ENCODE measurements at regions not wholly inside any gene's neighbourhood (a gene's known extent, or its start where the extent isn't known, plus 50 kb on each side); places are given as distances from the start of the nearest gene placed in this dataset.

DNA sequence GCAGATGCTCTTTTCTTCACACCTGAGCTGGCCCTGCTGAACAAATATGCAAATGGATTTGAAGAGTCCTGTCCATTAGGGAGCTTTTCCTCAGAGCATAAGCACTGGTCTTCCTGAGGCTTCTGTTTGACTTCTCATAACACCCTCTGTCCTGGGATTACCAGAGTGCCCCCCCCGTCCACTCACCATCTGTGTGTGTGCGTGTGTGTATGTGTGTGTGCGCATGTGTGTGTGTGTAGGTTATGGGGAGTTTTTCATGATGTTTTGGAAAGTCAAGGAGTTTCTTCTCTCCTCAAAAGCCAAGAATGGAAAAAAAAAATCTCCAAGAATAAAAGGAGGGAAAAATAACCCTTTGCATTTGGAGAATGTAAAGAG, 57.7 kb upstream of the COMTD1 start:
- WGBS, 2 experiments (ENCODE audit: insufficient coverage in 1 of 2, insufficient read length in 1 of 2) = 100% methylated on average over 3 of the region's 3 CpGs; no CpG with 5 or more reads in 1 of the 2 experiments
- no peaks in the 10 kb centered on the region for H3K36me3 Mint-ChIP-seq (ENCODE audit: low read depth)
- Histone ChIP-seq H3K9ac (ENCODE audit: extremely low read depth, low read length, poor library complexity, severe bottlenecking) (no peak overlapping the region), H3K4me3 (ENCODE audit: low read length) (no peak overlapping the region), H3K36me3 (ENCODE audit: control insufficient read depth, insufficient read depth, low read length) (no peaks in the 10 kb centered on the region), H3K4me1 (ENCODE audit: control insufficient read depth, insufficient read depth, low read length) (no peaks in the 10 kb centered on the region), H3K9me3 (ENCODE audit: control insufficient read depth, low read length) (no peaks in the 10 kb centered on the region), H3K27ac (ENCODE audit: low read depth, low read length) (no peak overlapping the region), H3K27me3 (ENCODE audit: control insufficient read depth, insufficient read depth, low read length, poor library complexity, severe bottlenecking) (peaks cover 45% of the 10 kb centered on the region)
- DNase-seq = no peak
- no peak overlapping the region for H3K27ac Mint-ChIP-seq
- H3K4me1 Mint-ChIP-seq = peaks cover 2% of the 10 kb centered on the region
- TF ChIP-seq CTCF (conservative IDR thresholded peaks at IDR 0.05) = no peak
- H3K27me3 Mint-ChIP-seq (ENCODE audit: insufficient read depth) = peaks cover 49% of the 10 kb centered on the region
- H3K4me3 Mint-ChIP-seq = no peak overlapping the region
- H3K9me3 Mint-ChIP-seq = no peaks in the 10 kb centered on the region

GRCh38 chr10:75292794-75293445, 57.2 kb upstream of the COMTD1 start:
- whole genome bisulfite sequencing, 2 experiments (ENCODE audit: insufficient coverage in 1 of 2, insufficient read length in 1 of 2) = 91 to 96% methylated on average over 9 to 10 of the region's 10 CpGs
- Histone ChIP-seq H3K4me3 (ENCODE audit: low read length) (no peak overlapping the region), H3K27me3 (ENCODE audit: control insufficient read depth, insufficient read depth, low read length, poor library complexity, severe bottlenecking) (peaks cover 45% of the 10 kb centered on the region), H3K4me1 (ENCODE audit: control insufficient read depth, insufficient read depth, low read length) (no peaks in the 10 kb centered on the region), H3K36me3 (ENCODE audit: control insufficient read depth, insufficient read depth, low read length) (no peaks in the 10 kb centered on the region), H3K9me3 (ENCODE audit: control insufficient read depth, low read length) (no peaks in the 10 kb centered on the region), H3K9ac (ENCODE audit: extremely low read depth, low read length, poor library complexity, severe bottlenecking) (no peak overlapping the region), H3K27ac (ENCODE audit: low read depth, low read length) (no peak overlapping the region)
- H3K9me3 Mint-ChIP-seq = no peaks in the 10 kb centered on the region
- H3K36me3 Mint-ChIP-seq (ENCODE audit: low read depth) = no peaks in the 10 kb centered on the region
- H3K4me1 Mint-ChIP-seq = peaks cover 2% of the 10 kb centered on the region
- H3K27ac Mint-ChIP-seq = no peak overlapping the region
- no peak for TF ChIP-seq CTCF (conservative IDR thresholded peaks at IDR 0.05)
- no peak for DNase-seq
- peaks cover 49% of the 10 kb centered on the region for H3K27me3 Mint-ChIP-seq (ENCODE audit: insufficient read depth)
- H3K4me3 Mint-ChIP-seq = no peak overlapping the region

GRCh38 chr10:75291805-75292204, 56.0 kb upstream of the COMTD1 start:
- WGBS, 2 experiments (ENCODE audit: insufficient coverage in 1 of 2, insufficient read length in 1 of 2) = 81 to 100% methylated on average over 1 of the region's 1 CpG
- Histone ChIP-seq H3K27ac (ENCODE audit: low read depth, low read length) (no peak overlapping the region), H3K4me1 (ENCODE audit: control insufficient read depth, insufficient read depth, low read length) (no peaks in the 10 kb centered on the region), H3K27me3 (ENCODE audit: control insufficient read depth, insufficient read depth, low read length, poor library complexity, severe bottlenecking) (peaks cover 43% of the 10 kb centered on the region), H3K9ac (ENCODE audit: extremely low read depth, low read length, poor library complexity, severe bottlenecking) (no peak overlapping the region), H3K9me3 (ENCODE audit: control insufficient read depth, low read length) (no peaks in the 10 kb centered on the region), H3K36me3 (ENCODE audit: control insufficient read depth, insufficient read depth, low read length) (no peaks in the 10 kb centered on the region), H3K4me3 (ENCODE audit: low read length) (no peak overlapping the region)
- peaks cover 2% of the 10 kb centered on the region for H3K4me1 Mint-ChIP-seq
- no peak overlapping the region for H3K4me3 Mint-ChIP-seq
- H3K9me3 Mint-ChIP-seq = no peaks in the 10 kb centered on the region
- DNase-seq = no peak
- no peaks in the 10 kb centered on the region for H3K36me3 Mint-ChIP-seq (ENCODE audit: low read depth)
- no peak overlapping the region for H3K27ac Mint-ChIP-seq
- TF ChIP-seq CTCF (conservative IDR thresholded peaks at IDR 0.05) = no peak
- H3K27me3 Mint-ChIP-seq (ENCODE audit: insufficient read depth) = peaks cover 58% of the 10 kb centered on the region
